Fibroblast of peridontal ligament (primary cell): ENCODE measurements at regions not wholly inside any gene's neighbourhood (a gene's known extent, or its start where the extent isn't known, plus 50 kb on each side); places are given as distances from the start of the nearest gene placed in this dataset.
"Not testable (repeated sequence)": the region's sequence is repeated elsewhere in the genome, so short reads cannot be mapped to it uniquely, and the experiment has no call there.

ENCODE experiments used
- DNase-seq: peaks from one replicate; pipeline ENCODE4 v3.0.0-alpha.2; 2010; ENCODE audit errors: extremely low read depth

- DNase-seq = no peak
These were observed 2126.3 kb upstream of the ACO1 start for GRCh38 chr9:30258094-30258493.

- DNase-seq = no peak
These were observed 2104.1 kb upstream of the ACO1 start for GRCh38 chr9:30280229-30280900.

GRCh38 chr9:30289435-30289834 lies 2095.0 kb upstream of the ACO1 start:
- DNase-seq = no peak

- not testable (repeated sequence) for DNase-seq
These were observed 2092.4 kb upstream of the ACO1 start for GRCh38 chr9:30292026-30292425.

GRCh38 chr9:30293231-30293630 lies 2091.2 kb upstream of the ACO1 start:
- DNase-seq = no peak

- DNase-seq = no peak
These were observed 2085.2 kb upstream of the ACO1 start for GRCh38 chr9:30299126-30299780.

GRCh38 chr9:30301271-30301963 lies 2083.0 kb upstream of the ACO1 start:
- DNase-seq = no peak

- no peak for DNase-seq
These were observed 2073.7 kb upstream of the ACO1 start for GRCh38 chr9:30310711-30311110.

- DNase-seq = no peak
These were observed 2055.0 kb upstream of the ACO1 start for GRCh38 chr9:30329431-30329830.

GRCh38 chr9:30348904-30349303 lies 2035.5 kb upstream of the ACO1 start:
- no peak for DNase-seq

- DNase-seq = no peak
These were observed 2034.6 kb upstream of the ACO1 start for GRCh38 chr9:30349526-30350513.

GRCh38 chr9:30356221-30356620 lies 2028.2 kb upstream of the ACO1 start:
- no peak for DNase-seq

GRCh38 chr9:30362373-30362772 lies 2022.1 kb upstream of the ACO1 start:
- no peak for DNase-seq

GRCh38 chr9:30366140-30366539 lies 2018.3 kb upstream of the ACO1 start:
- not testable (repeated sequence) for DNase-seq

GRCh38 chr9:30382271-30382670 lies 2002.2 kb upstream of the ACO1 start:
- no peak for DNase-seq

GRCh38 chr9:30410273-30410672 lies 1974.2 kb upstream of the ACO1 start:
- no peak for DNase-seq

GRCh38 chr9:30411571-30411970 lies 1972.9 kb upstream of the ACO1 start:
- DNase-seq = no peak

- DNase-seq = no peak
These were observed 1925.3 kb upstream of the ACO1 start for GRCh38 chr9:30459156-30459555.

GRCh38 chr9:30476826-30477225 lies 1907.6 kb upstream of the ACO1 start:
- DNase-seq = no peak

GRCh38 chr9:30478684-30479083 lies 1905.8 kb upstream of the ACO1 start:
- DNase-seq = no peak

- no peak for DNase-seq
These were observed 1901.9 kb upstream of the ACO1 start for GRCh38 chr9:30482499-30482898.

- DNase-seq = no peak
These were observed 1899.8 kb upstream of the ACO1 start for GRCh38 chr9:30484690-30485089.
